Kidney tubule cell (primary cell): ENCODE measurements at regions not wholly inside any gene's neighbourhood (a gene's known extent, or its start where the extent isn't known, plus 50 kb on each side); places are given as distances from the start of the nearest gene placed in this dataset.

Experiments used
- DNase-seq: peaks from one replicate; pipeline ENCODE4 v3.0.0-alpha.2; 2018; ENCODE audit warnings: low spot score

DNA sequence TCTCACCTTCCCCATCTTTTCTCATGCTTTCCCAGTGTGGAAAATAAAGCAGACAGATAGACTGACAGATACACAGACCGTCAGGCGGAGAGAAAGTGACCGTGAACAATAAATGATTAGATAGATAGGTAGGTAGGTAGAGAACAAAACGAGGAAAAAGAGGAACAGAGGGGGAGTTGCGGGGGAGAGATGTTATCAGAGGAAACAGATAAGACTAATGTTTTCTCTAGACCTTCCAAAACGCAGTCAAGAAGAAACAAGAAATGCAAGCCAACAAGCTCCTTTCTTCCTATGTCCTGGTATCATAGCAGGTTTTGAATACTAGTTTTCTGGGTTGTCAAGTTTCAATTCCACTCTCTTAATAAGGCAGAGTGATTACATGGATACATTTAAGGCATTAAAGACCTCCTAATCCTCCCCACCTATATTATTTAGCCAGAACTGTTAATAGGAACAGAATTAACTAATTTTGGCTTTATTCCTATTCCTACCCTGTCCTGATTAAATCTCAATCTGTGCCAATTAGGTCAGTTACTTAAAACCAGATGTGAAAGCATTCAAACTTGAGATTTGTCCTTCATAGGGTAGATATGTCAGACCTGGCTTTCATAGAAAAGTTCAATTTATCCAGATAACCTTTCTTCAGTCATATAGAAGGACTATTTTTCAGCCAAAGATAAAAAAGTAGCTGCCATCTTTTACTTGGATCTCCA is 89.0 kb upstream of the PTPRR start:
- DNase-seq, result no peak

DNA sequence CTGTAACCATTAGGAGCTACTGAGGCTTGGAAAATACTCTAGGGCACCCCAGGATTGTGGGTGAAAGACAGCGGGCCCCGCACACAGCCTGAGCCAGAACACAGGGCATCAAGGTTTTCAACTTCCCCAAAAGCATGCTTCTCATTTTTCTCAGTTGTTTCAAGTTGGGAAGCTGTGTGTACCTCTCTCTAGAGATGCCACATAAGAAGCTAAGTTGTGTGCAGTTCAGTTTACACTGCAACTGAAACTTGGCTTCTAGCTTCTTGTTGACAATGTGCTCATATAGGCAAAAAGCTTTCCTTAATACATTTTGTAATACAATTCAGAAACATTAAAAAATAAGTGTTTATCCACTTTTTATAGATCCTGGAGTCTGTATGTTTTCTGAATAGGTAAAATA is 88.1 kb upstream of the PTPRR start:
- no peak for DNase-seq

DNA sequence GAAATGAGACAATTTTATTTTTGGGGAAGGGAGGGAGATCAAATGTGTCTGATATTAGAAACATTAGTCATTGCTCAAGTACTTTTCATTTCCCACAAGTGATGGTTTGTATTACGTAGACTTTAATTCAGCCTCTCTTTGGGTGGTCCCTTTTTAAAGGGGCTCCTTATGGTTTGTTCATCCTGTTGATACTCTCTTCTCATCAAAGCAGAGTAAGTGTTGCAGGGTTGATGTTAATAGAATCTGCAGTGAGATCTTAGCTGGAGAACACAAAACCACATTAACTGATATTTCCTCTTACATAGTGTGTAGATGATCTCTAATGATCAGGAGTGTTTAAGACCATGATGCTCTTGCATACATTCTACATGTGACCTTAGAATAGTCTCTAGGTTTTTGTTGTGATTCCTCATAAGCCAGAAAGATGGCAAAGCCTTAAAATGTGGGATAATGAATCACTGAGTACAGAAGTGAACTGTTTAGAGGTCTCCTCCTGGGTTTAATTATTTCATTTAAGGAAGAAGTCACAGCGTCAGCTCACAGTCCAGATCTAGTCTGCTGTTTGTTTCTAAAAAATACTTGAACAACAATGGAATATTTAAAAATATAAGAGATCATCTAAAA is 87.4 kb upstream of the PTPRR start:
- DNase-seq, result no peak

DNA sequence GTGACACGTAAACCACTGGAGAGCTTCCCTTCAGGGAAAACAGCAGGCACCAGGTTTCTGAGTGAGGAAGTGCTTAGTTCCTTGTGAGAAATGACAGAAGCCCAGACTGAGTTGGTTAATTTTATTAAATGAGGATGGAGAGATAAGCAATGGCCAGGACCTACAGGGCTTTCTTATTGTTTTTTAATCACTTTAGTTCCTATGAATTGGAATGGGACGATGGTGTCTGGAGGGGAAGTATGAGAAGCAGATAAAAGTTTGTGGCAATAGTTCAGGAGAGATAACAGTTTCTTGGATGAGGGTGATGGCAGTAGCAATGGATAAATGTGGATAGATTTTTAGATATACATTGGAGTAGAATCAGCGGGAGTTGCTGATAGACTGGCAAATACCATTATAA is 86.5 kb upstream of the PTPRR start:
- no peak for DNase-seq

DNA sequence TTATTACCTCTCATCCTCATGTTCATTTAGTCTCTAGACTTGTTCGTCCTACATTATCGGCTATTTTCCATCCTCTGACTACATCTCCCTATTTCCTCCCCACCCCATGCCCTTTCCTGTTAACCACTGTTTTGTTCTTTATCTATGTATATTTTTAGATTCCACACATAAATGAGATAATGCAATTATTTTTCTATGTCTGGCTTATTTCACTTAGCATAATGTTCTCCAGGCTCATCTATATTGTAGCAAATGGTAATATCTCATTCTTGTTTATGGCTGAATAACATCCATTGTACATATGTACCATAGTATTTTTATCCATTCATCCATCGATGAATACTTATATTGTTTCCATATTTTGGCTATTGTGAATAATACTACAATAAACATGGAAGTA is 84.6 kb upstream of the PTPRR start:
- DNase-seq, result no peak

DNA sequence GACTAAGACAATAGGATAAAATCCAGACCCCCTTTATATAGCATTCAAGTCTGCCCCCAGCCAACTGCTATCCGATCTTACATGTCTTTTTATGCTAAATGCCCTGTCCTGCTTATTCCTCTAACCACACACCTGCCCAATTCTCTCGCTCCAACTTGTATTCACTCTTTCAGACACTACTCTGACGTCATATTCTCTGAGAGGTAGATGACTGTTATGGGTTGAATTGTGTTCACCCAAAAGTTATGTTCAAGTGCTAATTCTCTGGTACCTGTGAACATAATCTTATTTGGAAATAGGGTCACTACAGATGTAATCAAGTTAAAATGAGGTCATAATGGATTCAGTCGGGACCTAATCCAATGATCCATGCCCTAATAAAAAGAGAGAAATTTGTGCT is 84.0 kb upstream of the PTPRR start:
- no peak for DNase-seq

DNA sequence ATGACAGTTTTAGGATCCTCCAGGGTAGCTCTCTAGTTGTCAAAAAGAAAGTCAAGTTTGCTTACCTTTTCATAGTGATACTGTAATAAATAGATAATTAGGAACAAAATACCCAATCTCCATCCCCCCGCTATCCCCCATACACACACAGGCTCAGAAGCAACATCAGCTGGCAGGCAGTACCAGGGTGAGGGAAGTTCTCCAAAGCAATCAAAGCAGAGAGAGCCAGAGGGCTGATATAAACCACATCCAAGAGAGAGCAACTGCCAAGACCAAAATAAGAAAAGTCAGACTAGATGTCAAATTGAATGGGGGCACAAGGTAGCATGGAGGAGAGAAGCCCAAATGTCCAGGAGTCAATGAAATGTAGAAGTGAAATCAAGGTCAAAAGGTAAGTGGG is 80.2 kb upstream of the PTPRR start:
- no peak for DNase-seq

DNA sequence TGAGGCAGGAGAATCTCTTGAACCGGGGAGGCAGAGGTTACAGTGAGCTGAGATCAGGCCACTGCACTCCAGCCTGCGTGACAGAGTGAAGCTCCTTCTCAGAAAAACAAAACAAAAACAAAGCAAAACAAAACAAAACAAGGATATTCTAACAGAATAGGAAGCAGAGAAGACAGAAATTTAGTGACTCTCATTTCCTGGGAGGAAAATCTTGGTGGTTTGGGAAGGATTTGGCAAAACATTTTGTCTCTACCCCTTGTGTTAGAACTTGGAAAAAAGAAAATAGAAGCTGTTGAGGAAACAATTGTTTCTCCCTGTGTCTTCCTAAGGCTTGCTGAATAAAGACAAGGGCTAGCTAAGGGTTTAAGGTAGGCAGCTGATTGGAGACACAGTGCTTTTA is 79.7 kb upstream of the PTPRR start:
- DNase-seq, result no peak

DNA sequence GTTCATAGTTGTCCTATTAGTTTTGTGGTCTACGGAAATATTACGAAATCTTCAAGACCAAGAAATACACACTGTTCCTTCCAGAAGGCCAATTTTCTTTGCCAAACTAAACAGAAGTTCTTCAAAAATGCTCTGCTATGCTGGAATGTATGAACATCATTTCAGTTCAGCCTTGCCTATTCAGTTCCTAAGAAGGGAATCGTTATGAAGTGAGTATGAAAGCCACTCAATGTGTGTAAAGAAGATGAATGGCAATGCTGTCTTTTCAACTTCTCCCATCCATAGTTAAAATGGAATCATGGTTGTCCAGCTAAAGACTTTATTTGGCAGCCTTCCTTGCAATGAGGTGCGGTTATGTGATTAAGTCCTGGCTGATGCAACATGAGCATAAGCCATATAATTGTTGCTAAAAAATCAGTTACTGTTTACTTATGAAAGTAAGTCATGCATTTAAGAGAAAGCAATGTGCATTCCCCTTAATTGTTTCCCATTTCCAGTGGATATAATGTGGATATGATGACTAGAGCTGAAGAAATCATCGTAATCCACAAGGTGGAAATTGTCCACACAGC is 73.8 kb upstream of the PTPRR start:
- DNase-seq, result peak; percentile 5

DNA sequence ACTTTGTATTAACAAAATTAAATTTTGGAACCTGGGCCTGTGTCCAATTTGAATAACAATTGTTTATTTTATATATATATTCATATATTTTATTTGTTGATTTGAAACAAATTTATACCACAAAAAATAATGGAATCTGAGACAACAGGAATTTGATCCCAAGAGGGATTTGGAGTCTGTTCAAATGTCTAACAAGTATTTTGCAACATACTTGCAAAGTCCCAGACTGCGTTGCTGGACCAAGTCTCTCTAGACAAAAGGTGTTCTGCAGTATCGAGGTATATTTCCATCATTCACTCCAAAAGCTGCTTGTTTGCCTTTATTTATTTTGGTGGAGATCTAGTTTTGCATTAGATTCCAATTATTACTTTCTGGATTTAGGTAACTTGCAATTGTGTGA is 68.7 kb upstream of the PTPRR start:
- DNase-seq, result no peak

DNA sequence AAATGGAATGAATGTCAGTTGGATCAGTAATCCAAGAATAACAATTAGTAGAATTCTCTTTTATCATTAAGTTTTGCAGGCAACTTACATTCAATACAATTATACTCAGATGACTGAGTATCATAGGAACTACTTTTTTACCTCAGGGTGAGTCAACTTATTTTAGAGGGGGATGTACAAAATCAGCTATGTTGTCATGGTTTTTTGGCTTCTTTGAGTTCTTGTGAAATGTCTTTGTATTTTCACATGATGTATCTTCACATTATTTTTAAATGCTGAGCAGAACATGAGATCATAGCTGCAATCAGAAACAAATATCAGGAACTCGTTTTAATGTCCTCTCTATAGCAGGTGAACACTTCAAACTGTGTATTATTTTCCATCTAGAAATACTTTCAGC is 65.3 kb upstream of the PTPRR start:
- DNase-seq, result no peak

DNA sequence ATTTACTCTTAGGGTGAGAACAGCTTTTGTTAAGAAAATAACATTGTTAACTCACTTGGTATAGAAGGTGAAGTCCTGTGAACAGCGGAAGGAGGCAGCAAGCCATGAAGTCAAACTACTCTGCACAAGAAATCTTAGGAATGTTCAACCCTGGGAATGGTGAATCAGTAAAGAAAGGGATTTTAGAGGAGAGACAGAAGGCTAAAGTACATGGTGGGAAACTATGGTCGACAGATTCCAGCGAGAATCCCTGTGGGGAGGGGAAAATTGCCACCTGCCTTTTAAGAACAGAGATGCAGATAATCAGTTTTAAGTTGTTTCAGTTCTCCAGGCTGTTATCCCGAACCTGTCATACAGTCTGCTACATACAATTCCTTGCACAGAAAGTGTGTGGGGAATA is 63.2 kb upstream of the PTPRR start:
- DNase-seq, result peak; percentile 49

DNA sequence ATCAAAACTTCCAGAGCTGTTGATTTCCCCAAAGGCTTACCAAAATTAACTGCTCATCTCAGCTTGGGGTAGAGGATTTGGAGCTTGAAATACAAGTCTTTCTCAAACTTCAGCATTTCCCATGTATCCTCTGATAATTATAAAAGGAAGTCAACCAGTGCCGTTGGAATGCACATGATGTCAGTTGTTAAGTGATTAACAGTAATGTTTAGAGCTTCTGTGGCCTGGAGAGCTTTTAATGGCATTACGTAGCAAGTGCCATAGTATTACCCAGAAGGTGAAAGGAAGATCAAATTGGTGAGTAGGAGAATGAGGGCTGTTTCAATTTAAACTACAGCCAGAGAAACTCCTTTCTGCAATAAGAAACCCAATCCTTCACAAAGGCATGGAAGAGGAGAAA is 62.5 kb upstream of the PTPRR start:
- peak; percentile 50 for DNase-seq

DNA sequence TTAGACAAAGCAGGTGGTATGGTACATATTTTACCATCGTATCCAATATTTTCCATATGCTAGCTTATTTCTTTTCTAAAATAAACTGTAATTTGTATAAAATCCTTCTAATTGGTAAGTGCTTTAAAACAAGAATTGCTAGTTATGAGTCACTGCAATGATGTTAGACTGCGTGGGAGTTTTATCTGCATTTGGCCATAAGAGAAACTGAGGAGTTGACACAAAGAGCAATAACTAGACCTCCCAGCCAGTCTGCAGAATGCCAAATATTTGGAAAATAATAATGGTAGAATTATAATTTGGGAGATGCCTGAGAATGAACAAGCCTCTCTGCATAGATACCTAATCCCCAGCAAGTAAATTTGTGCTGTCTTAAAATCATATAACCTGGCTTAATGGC is 61.7 kb upstream of the PTPRR start:
- DNase-seq, result no peak

DNA sequence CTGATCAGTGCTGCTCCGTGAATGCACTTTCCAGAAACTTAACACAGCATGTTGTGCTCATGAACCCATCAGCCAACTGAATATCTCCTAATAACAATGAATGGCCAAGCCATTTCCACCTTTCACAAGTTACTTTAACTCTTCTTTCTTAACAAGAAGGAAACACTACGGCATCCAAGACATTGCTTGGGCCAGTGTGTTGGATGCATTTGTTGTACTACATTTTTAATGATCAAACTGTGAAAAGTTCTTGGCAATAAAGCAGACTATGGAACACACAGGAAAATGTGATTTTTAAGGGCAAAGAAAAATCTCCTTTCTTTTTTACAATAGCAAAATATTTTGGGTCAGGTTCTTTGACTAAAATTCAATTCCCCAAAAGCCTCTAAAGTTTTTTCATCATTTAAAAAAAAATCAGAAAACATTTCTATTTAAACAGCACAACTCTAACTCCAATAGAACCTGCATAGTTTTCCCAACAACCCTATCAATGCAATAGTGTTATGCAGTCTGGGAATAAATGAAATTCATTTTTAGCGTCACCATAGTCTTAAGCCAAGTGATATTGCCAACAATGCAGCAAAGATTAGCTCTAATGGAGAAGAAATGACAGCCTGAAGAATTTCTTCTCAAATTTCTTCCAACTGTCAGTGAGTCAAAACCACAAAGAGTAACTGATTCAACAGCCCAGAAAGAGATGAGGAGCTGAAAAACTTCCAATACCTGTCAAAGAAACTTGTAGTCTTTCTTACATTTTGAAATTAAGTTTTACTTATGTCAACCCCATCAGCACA is 50.7 kb upstream of the PTPRR start:
- peak; percentile 39 for DNase-seq
